Colonic mucosa (tissue), 4 donors: ENCODE measurements at regions not wholly inside any gene's neighbourhood (a gene's known extent, or its start where the extent isn't known, plus 50 kb on each side); places are given as distances from the start of the nearest gene placed in this dataset.
"Not testable (repeated sequence)": the region's sequence is repeated elsewhere in the genome, so short reads cannot be mapped to it uniquely, and the experiment has no call there.

Experiments used
- DNase-seq: peaks from one replicate; pipeline ENCODE4 v3.0.0-alpha.2; 2020
- H3K27ac ChIP-seq: fragments of 200-600 bp; one replicate; pipeline ENCODE4 v1.8.0; 2021
- H3K27me3 ChIP-seq: fragments of 200-600 bp; one replicate; pipeline ENCODE4 v1.8.0; 2021
- H3K36me3 ChIP-seq: fragments of 200-600 bp; one replicate; pipeline ENCODE4 v1.8.0; 2021
- H3K4me1 ChIP-seq: fragments of 200-600 bp; one replicate; pipeline ENCODE4 v1.8.0; 2021; ENCODE audit warnings: mild to moderate bottlenecking
- H3K4me3 ChIP-seq: fragments of 200-600 bp; one replicate; pipeline ENCODE4 v1.8.0; 2021
- H3K9ac ChIP-seq, 2 donors: one replicate each; pipeline ENCODE4 v1.7.0; 2013; ENCODE audit warnings: control low read depth in 2 of 2, low read depth in 2 of 2, low read length in 2 of 2
- H3K9me3 ChIP-seq: fragments of 200-600 bp; one replicate; pipeline ENCODE4 v1.8.0; 2021
- CTCF ChIP-seq: fragments of 200-600 bp; IDR thresholded peaks from one replicate; pipeline ENCODE4 v1.8.0; 2022; ENCODE audit warnings: antibody characterized with exemption, mild to moderate bottlenecking
- intact Hi-C: fragments of 100-400 bp; cut with DNase I; formaldehyde crosslinking; loops from one replicate; pipeline ENCODE4 v1.14.1; 2022
- donor health status: healthy.
- donor health status: DM: no; HTN: no; CAD: no.
- donor health status: DM: no; HTN: no; CAD: no.

- intact Hi-C loops, result no loop called here
- Histone ChIP-seq H3K9ac (no peak overlapping the region), H3K27me3 (no peaks in the 10 kb centered on the region), H3K4me1 (no peaks in the 10 kb centered on the region), H3K9me3 (no peaks in the 10 kb centered on the region), H3K27ac (no peak overlapping the region), H3K4me3 (no peak overlapping the region), H3K36me3 (no peaks in the 10 kb centered on the region)
- no peak for DNase-seq
- no peak for TF ChIP-seq CTCF
Measured at GRCh38 chr10:29224631-29225030, 64.2 kb upstream of the LYZL1 start.

- Histone ChIP-seq H3K36me3 (no peaks in the 10 kb centered on the region), H3K4me1 (no peaks in the 10 kb centered on the region), H3K27ac (no peak overlapping the region), H3K27me3 (no peaks in the 10 kb centered on the region), H3K9ac (no peak overlapping the region), H3K9me3 (no peaks in the 10 kb centered on the region), H3K4me3 (no peak overlapping the region)
- TF ChIP-seq CTCF, result no peak
- DNase-seq, result no peak
- intact Hi-C loops, result no loop called here
Measured at GRCh38 chr10:29227201-29227600, 61.7 kb upstream of the LYZL1 start.

GRCh38 chr10:29228562-29228961 is 60.3 kb upstream of the LYZL1 start:
- intact Hi-C loops, result no loop called here
- no peak overlapping the region for H3K27ac ChIP-seq
- no peaks in the 10 kb centered on the region for H3K27me3 ChIP-seq
- no peaks in the 10 kb centered on the region for H3K4me1 ChIP-seq
- H3K36me3 ChIP-seq, result no peaks in the 10 kb centered on the region
- no peak for TF ChIP-seq CTCF
- no peaks in the 10 kb centered on the region for H3K9me3 ChIP-seq
- no peak for DNase-seq
- no peak overlapping the region for H3K9ac ChIP-seq
- H3K4me3 ChIP-seq, result no peak overlapping the region

GRCh38 chr10:29229258-29229705 is 59.6 kb upstream of the LYZL1 start:
- DNase-seq, result no peak
- no peak overlapping the region for H3K4me3 ChIP-seq
- intact Hi-C loops, result no loop called here

GRCh38 chr10:29236910-29237309 is 52.0 kb upstream of the LYZL1 start:
- intact Hi-C loops, DNase-seq: not testable (repeated sequence)

More at GRCh38 chr10:29229258-29229705, 59.6 kb upstream of the LYZL1 start:
- no peak overlapping the region for H3K9ac ChIP-seq
- H3K36me3 ChIP-seq, result no peaks in the 10 kb centered on the region
- H3K27ac ChIP-seq, result no peak overlapping the region
- H3K27me3 ChIP-seq, result no peaks in the 10 kb centered on the region
- H3K9me3 ChIP-seq, result no peaks in the 10 kb centered on the region
- no peak for TF ChIP-seq CTCF
- no peaks in the 10 kb centered on the region for H3K4me1 ChIP-seq

GRCh38 chr10:29237786-29238185 is 51.1 kb upstream of the LYZL1 start:
- TF ChIP-seq CTCF, result no peak
- H3K36me3 ChIP-seq, result no peaks in the 10 kb centered on the region
- H3K4me1 ChIP-seq, result no peaks in the 10 kb centered on the region
- no peak overlapping the region for H3K4me3 ChIP-seq
- no peak for DNase-seq
- H3K27ac ChIP-seq, result no peak overlapping the region
- intact Hi-C loops, result no loop called here
- H3K27me3 ChIP-seq, result no peaks in the 10 kb centered on the region
- H3K9me3 ChIP-seq, result no peaks in the 10 kb centered on the region
- H3K9ac ChIP-seq, result no peak overlapping the region

More at GRCh38 chr10:29236910-29237309, 52.0 kb upstream of the LYZL1 start:
- H3K4me3 ChIP-seq, H3K9me3 ChIP-seq, H3K36me3 ChIP-seq, H3K9ac ChIP-seq, H3K4me1 ChIP-seq, H3K27me3 ChIP-seq, H3K27ac ChIP-seq: not testable (repeated sequence)
